A549 (cell line): ENCODE measurements at regions not wholly inside any gene's neighbourhood (a gene's known extent, or its start where the extent isn't known, plus 50 kb on each side); places are given as distances from the start of the nearest gene placed in this dataset.

Experiments used
- CHD2 ChIP-seq: fragments of 150-350 bp; IDR thresholded peaks from 2 replicates; pipeline ENCODE4 v1.6.1; 2014; ENCODE audit warnings: low read length; ENCODE audit not compliant: partially characterized antibody
- EP300 ChIP-seq, 2 experiments: fragments of >200 bp; sonication (Bioruptor Twin); formaldehyde crosslinking; IDR thresholded peaks; 2 replicates in 1 of 2; 3 replicates in 1 of 2; pipeline ENCODE4 v1.6.1; 2016 to 2017
- PHF8 ChIP-seq: fragments of 200-600 bp; sonication (generic); IDR thresholded peaks from 2 replicates; pipeline ENCODE4 v1.6.1; 2016; ENCODE audit warnings: low read depth, mild to moderate bottlenecking, antibody characterized with exemption, moderate library complexity, borderline replicate concordance
- POLR2A ChIP-seq: IDR thresholded peaks from 2 replicates; pipeline ENCODE4 v1.6.1; 2012; ENCODE audit warnings: mild to moderate bottlenecking, low read length
- TF ChIP-seq, protein P1 (sequence below): fragments of >200 bp; sonication (Bioruptor Twin); formaldehyde crosslinking; IDR thresholded peaks from 3 replicates; pipeline ENCODE4 v1.5.1; 2016
- TF ChIP-seq, protein P2 (sequence below): fragments of 250-450 bp; sonication (Bioruptor Pico); IDR thresholded peaks from 2 replicates; pipeline ENCODE4 v1.5.0; 2021; ENCODE audit warnings: mild to moderate bottlenecking, moderate library complexity, borderline replicate concordance
- TF ChIP-seq, protein P3 (sequence below): fragments of 150-350 bp; IDR thresholded peaks from 2 replicates; pipeline ENCODE4 v1.6.1; 2014; ENCODE audit warnings: low read depth, mild to moderate bottlenecking, low read length
- TF ChIP-seq, protein P4 (sequence below): fragments of 450-650 bp; IDR thresholded peaks from 2 replicates; pipeline ENCODE4 v1.6.1; 2014; ENCODE audit warnings: antibody characterized with exemption

DNA sequence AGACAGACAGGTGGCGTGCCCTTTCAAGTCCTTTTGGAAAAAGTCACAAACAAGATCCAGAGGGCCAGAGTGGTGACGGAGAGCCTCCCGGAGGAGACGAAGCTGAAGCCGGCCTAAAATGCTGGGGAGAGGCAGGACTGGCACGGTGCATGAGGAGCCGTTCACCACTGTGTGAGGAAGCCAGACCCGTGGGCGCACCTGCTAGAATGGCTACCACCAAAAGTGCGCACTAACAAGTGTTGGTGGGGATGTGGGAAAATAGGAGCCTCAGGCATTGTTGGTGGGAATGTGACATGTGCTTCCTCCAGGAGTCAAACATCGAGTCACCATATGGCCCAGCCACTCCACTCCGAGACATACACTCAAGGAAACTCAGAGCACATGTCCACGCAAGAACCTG lies 67.4 kb upstream of the HELT start:
- TF ChIP-seq, protein P1, sequence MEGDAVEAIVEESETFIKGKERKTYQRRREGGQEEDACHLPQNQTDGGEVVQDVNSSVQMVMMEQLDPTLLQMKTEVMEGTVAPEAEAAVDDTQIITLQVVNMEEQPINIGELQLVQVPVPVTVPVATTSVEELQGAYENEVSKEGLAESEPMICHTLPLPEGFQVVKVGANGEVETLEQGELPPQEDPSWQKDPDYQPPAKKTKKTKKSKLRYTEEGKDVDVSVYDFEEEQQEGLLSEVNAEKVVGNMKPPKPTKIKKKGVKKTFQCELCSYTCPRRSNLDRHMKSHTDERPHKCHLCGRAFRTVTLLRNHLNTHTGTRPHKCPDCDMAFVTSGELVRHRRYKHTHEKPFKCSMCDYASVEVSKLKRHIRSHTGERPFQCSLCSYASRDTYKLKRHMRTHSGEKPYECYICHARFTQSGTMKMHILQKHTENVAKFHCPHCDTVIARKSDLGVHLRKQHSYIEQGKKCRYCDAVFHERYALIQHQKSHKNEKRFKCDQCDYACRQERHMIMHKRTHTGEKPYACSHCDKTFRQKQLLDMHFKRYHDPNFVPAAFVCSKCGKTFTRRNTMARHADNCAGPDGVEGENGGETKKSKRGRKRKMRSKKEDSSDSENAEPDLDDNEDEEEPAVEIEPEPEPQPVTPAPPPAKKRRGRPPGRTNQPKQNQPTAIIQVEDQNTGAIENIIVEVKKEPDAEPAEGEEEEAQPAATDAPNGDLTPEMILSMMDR = no peak
- TF ChIP-seq, protein P2, sequence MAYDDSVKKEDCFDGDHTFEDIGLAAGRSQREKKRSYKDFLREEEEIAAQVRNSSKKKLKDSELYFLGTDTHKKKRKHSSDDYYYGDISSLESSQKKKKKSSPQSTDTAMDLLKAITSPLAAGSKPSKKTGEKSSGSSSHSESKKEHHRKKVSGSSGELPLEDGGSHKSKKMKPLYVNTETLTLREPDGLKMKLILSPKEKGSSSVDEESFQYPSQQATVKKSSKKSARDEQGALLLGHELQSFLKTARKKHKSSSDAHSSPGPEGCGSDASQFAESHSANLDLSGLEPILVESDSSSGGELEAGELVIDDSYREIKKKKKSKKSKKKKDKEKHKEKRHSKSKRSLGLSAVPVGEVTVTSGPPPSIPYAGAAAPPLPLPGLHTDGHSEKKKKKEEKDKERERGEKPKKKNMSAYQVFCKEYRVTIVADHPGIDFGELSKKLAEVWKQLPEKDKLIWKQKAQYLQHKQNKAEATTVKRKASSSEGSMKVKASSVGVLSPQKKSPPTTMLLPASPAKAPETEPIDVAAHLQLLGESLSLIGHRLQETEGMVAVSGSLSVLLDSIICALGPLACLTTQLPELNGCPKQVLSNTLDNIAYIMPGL (CRISPR knock-in tag) = no peak
- TF ChIP-seq CHD2 (no peak), EP300 (IDR thresholded peaks at IDR 0.05) (no peak), PHF8 (no peak), POLR2A (no peak)
- TF ChIP-seq, protein P3, sequence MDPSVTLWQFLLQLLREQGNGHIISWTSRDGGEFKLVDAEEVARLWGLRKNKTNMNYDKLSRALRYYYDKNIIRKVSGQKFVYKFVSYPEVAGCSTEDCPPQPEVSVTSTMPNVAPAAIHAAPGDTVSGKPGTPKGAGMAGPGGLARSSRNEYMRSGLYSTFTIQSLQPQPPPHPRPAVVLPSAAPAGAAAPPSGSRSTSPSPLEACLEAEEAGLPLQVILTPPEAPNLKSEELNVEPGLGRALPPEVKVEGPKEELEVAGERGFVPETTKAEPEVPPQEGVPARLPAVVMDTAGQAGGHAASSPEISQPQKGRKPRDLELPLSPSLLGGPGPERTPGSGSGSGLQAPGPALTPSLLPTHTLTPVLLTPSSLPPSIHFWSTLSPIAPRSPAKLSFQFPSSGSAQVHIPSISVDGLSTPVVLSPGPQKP = no peak
- TF ChIP-seq, protein P4, sequence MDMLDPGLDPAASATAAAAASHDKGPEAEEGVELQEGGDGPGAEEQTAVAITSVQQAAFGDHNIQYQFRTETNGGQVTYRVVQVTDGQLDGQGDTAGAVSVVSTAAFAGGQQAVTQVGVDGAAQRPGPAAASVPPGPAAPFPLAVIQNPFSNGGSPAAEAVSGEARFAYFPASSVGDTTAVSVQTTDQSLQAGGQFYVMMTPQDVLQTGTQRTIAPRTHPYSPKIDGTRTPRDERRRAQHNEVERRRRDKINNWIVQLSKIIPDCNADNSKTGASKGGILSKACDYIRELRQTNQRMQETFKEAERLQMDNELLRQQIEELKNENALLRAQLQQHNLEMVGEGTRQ = no peak
